ENCODE measurements at regions not wholly inside any gene's neighbourhood (a gene's known extent, or its start where the extent isn't known, plus 50 kb on each side); places are given as distances from the start of the nearest gene placed in this dataset.
"Not testable (repeated sequence)": the region's sequence is repeated elsewhere in the genome, so short reads cannot be mapped to it uniquely, and the experiment has no call there.

- DNase-seq (ENCODE audit: low read depth in 3 of 3) = no peak
Observed at GRCh38 chr1:38502758-38503157, 356.8 kb downstream of the RRAGC start.

- no peak for DNase-seq (ENCODE audit: low read depth in 3 of 3)
Observed at GRCh38 chr1:38500891-38501290, 358.7 kb downstream of the RRAGC start.

- DNase-seq (ENCODE audit: low read depth in 3 of 3) = no peak
Observed at GRCh38 chr1:38500352-38500751, 359.2 kb downstream of the RRAGC start.

- DNase-seq (ENCODE audit: low read depth in 3 of 3) = no peak
Observed at GRCh38 chr1:38498686-38499085, 360.9 kb downstream of the RRAGC start.

- no peak for DNase-seq (ENCODE audit: low read depth in 3 of 3)
Observed at GRCh38 chr1:38497921-38498656, 361.5 kb downstream of the RRAGC start.

GRCh38 chr1:38493306-38493705, 366.3 kb downstream of the RRAGC start:
- DNase-seq (ENCODE audit: low read depth in 3 of 3) = not testable (repeated sequence)

GRCh38 chr1:38489844-38490270, 369.7 kb downstream of the RRAGC start:
- peak; percentile 5 to 59 (median 9) for DNase-seq (ENCODE audit: low read depth in 3 of 3)

GRCh38 chr1:38488162-38488898, 371.2 kb downstream of the RRAGC start:
- DNase-seq (ENCODE audit: low read depth in 3 of 3) = no peak

GRCh38 chr1:38487396-38487795, 372.2 kb downstream of the RRAGC start:
- DNase-seq (ENCODE audit: low read depth in 3 of 3) = no peak

- no peak for DNase-seq (ENCODE audit: low read depth in 3 of 3)
Observed at GRCh38 chr1:38486085-38486484, 373.5 kb downstream of the RRAGC start.

- no peak for DNase-seq (ENCODE audit: low read depth in 3 of 3)
Observed at GRCh38 chr1:38481871-38482826, 377.4 kb downstream of the RRAGC start.

- DNase-seq (ENCODE audit: low read depth in 3 of 3) = not testable (repeated sequence)
Observed at GRCh38 chr1:38479662-38480061, 379.9 kb downstream of the RRAGC start.

- no peak for DNase-seq (ENCODE audit: low read depth in 3 of 3)
Observed at GRCh38 chr1:38477811-38478210, 381.8 kb downstream of the RRAGC start.

- no peak for DNase-seq (ENCODE audit: low read depth in 3 of 3)
Observed at GRCh38 chr1:38476850-38477178, 382.8 kb downstream of the RRAGC start.

- DNase-seq (ENCODE audit: low read depth in 3 of 3) = no peak
Observed at GRCh38 chr1:38476111-38476849, 383.3 kb downstream of the RRAGC start.

- no peak for DNase-seq (ENCODE audit: low read depth in 3 of 3)
Observed at GRCh38 chr1:38475624-38476005, 384.0 kb downstream of the RRAGC start.

GRCh38 chr1:38474738-38475623, 384.6 kb downstream of the RRAGC start:
- no peak for DNase-seq (ENCODE audit: low read depth in 3 of 3)

GRCh38 chr1:38466487-38466886, 393.1 kb downstream of the RRAGC start:
- DNase-seq (ENCODE audit: low read depth in 3 of 3) = no peak

- DNase-seq (ENCODE audit: low read depth in 3 of 3) = no peak
Observed at GRCh38 chr1:38465460-38465859, 394.1 kb downstream of the RRAGC start.

GRCh38 chr1:38464071-38464661, 395.4 kb downstream of the RRAGC start:
- no peak for DNase-seq (ENCODE audit: low read depth in 3 of 3)
